Keratinocyte (primary cell): ENCODE measurements at regions not wholly inside any gene's neighbourhood (a gene's known extent, or its start where the extent isn't known, plus 50 kb on each side); places are given as distances from the start of the nearest gene placed in this dataset.

Experiments
- CTCF ChIP-seq, 3 experiments: IDR thresholded peaks in 1 of 3; conservative IDR thresholded peaks in 1 of 3; optimal IDR thresholded peaks in 1 of 3; 2 replicates in 2 of 3; 3 replicates in 1 of 3; pipeline versions ENCODE3 to v1.5.1; 2011; ENCODE audit warnings: low read length in 3 of 3, mild to moderate bottlenecking in 3 of 3, moderate library complexity in 2 of 3, control low read depth in 1 of 3, inconsistent platforms in 1 of 3; ENCODE audit not compliant: insufficient read depth in 2 of 3; ENCODE audit errors: extremely low read depth in 1 of 3
- EZH2 ChIP-seq: IDR thresholded peaks from one replicate; pipeline ENCODE4 v1.6.1; 2012; ENCODE audit warnings: inconsistent platforms, mild to moderate bottlenecking, low read length, moderate library complexity

GRCh38 chr13:91220872-91221271, 126.6 kb upstream of the MIR17HG start:
- TF ChIP-seq CTCF (optimal IDR thresholded peaks at IDR 0.05 in 1 of 3, IDR thresholded peaks at IDR 0.05 in 1 of 3, conservative IDR thresholded peaks at IDR 0.05 in 1 of 3; ENCODE audit: extremely low read depth in 1 of 3, insufficient read depth in 2 of 3, low read length in 3 of 3) (no peak), EZH2 (no peak)
